NCI-H82 treated with DMSO at 0.1 percent for 48 hours (cell line): ENCODE measurements at regions not wholly inside any gene's neighbourhood (a gene's known extent, or its start where the extent isn't known, plus 50 kb on each side); places are given as distances from the start of the nearest gene placed in this dataset.

Source experiments
- DNase-seq: peaks from one replicate; lab custom pipeline; 2025; ENCODE audit not compliant: unreplicated experiment; lab: John Stamatoyannopoulos, UW

GRCh38 chr13:73492811-73493210 lies 434.0 kb downstream of the KLF5 start:
- no peak for DNase-seq

- DNase-seq, result no peak
Observed at GRCh38 chr13:73482556-73482955, 423.8 kb downstream of the KLF5 start.

GRCh38 chr13:73481886-73482445 lies 423.2 kb downstream of the KLF5 start:
- no peak for DNase-seq

- DNase-seq, result no peak
Observed at GRCh38 chr13:73480779-73481559, 422.2 kb downstream of the KLF5 start.

- no peak for DNase-seq
Observed at GRCh38 chr13:73479856-73480255, 421.1 kb downstream of the KLF5 start.

GRCh38 chr13:73479351-73479750 lies 420.5 kb downstream of the KLF5 start:
- no peak for DNase-seq

GRCh38 chr13:73477441-73477840 lies 418.6 kb downstream of the KLF5 start:
- no peak for DNase-seq

- DNase-seq, result no peak
Observed at GRCh38 chr13:73473016-73473415, 414.2 kb downstream of the KLF5 start.

GRCh38 chr13:73467125-73467524 lies 408.3 kb downstream of the KLF5 start:
- DNase-seq, result no peak

GRCh38 chr13:73466561-73466960 lies 407.8 kb downstream of the KLF5 start:
- DNase-seq, result no peak

- DNase-seq, result no peak
Observed at GRCh38 chr13:73465617-73465971, 406.8 kb downstream of the KLF5 start.

GRCh38 chr13:73464758-73465616 lies 406.2 kb downstream of the KLF5 start:
- DNase-seq, result no peak

- DNase-seq, result no peak
Observed at GRCh38 chr13:73462241-73462640, 403.4 kb downstream of the KLF5 start.

- no peak for DNase-seq
Observed at GRCh38 chr13:73451221-73452029, 392.6 kb downstream of the KLF5 start.

GRCh38 chr13:73450583-73450982 lies 391.8 kb downstream of the KLF5 start:
- no peak for DNase-seq

- no peak for DNase-seq
Observed at GRCh38 chr13:73449252-73449651, 390.4 kb downstream of the KLF5 start.

- no peak for DNase-seq
Observed at GRCh38 chr13:73440296-73440895, 381.6 kb downstream of the KLF5 start.

- no peak for DNase-seq
Observed at GRCh38 chr13:73433890-73434289, 375.1 kb downstream of the KLF5 start.

- no peak for DNase-seq
Observed at GRCh38 chr13:73433458-73433857, 374.7 kb downstream of the KLF5 start.

GRCh38 chr13:73429701-73430100 lies 370.9 kb downstream of the KLF5 start:
- no peak for DNase-seq

GRCh38 chr13:73428706-73429105 lies 369.9 kb downstream of the KLF5 start:
- no peak for DNase-seq
